Tibial nerve (tissue), 4 donors: ENCODE measurements at regions not wholly inside any gene's neighbourhood (a gene's known extent, or its start where the extent isn't known, plus 50 kb on each side); places are given as distances from the start of the nearest gene placed in this dataset.

ENCODE experiments used
- EP300 ChIP-seq, 2 donors: sonication (generic); formaldehyde crosslinking; IDR thresholded peaks; one replicate each; pipeline ENCODE4 v1.6.1; 2017; ENCODE audit warnings: antibody characterized with exemption in 2 of 2, mild to moderate bottlenecking in 1 of 2
- POLR2A ChIP-seq, 2 donors: fragments of 450-650 bp; IDR thresholded peaks; one replicate each; pipeline ENCODE4 v1.6.1; 2017; ENCODE audit warnings: antibody characterized with exemption in 2 of 2, mild to moderate bottlenecking in 2 of 2, moderate library complexity in 2 of 2
- TF ChIP-seq, protein P1 (sequence below), 5 experiments: fragments of 200-600 bp in 3 of 5; fragments of 450-650 bp in 2 of 5; sonication (generic) in 3 of 5; IDR thresholded peaks; one replicate each; pipeline ENCODE4 v1.5.1; 2016 to 2019; ENCODE audit warnings: antibody characterized with exemption in 5 of 5, mild to moderate bottlenecking in 3 of 5, moderate library complexity in 2 of 5

DNA sequence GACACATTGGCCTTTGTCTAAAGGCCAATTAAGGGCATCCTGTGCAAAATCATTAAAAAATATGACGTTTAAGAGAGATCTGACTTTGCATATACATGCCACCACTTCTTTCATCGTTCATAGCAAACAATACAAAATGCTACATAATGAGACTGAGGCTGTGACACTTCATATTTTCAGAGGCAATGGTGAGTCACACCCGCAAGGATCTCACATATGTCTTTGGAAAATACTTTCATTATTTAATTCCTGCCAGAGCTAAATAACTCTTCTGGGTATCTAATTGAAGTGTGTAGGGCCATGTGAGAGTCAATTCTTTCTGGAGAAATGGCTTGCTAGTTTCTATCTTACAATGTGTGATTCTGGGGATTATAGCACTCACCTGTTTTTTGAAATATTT is 222.8 kb upstream of the NLGN4Y start:
- TF ChIP-seq POLR2A (IDR thresholded peaks at IDR 0.05) (no peak), EP300 (IDR thresholded peaks at IDR 0.05) (no peak)
- TF ChIP-seq, protein P1, sequence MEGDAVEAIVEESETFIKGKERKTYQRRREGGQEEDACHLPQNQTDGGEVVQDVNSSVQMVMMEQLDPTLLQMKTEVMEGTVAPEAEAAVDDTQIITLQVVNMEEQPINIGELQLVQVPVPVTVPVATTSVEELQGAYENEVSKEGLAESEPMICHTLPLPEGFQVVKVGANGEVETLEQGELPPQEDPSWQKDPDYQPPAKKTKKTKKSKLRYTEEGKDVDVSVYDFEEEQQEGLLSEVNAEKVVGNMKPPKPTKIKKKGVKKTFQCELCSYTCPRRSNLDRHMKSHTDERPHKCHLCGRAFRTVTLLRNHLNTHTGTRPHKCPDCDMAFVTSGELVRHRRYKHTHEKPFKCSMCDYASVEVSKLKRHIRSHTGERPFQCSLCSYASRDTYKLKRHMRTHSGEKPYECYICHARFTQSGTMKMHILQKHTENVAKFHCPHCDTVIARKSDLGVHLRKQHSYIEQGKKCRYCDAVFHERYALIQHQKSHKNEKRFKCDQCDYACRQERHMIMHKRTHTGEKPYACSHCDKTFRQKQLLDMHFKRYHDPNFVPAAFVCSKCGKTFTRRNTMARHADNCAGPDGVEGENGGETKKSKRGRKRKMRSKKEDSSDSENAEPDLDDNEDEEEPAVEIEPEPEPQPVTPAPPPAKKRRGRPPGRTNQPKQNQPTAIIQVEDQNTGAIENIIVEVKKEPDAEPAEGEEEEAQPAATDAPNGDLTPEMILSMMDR (IDR thresholded peaks at IDR 0.05) = no peak
